Trophoblast cell (in vitro differentiated cells and primary cell): ENCODE measurements at regions not wholly inside any gene's neighbourhood (a gene's known extent, or its start where the extent isn't known, plus 50 kb on each side); places are given as distances from the start of the nearest gene placed in this dataset.

ENCODE experiments used
- DNase-seq, 2 donors: peaks; one replicate each; pipeline ENCODE4 v3.0.0-alpha.2; 2016
- H2AFZ ChIP-seq: 2 replicates; pipeline ENCODE4 v1.6.1; 2013; ENCODE audit warnings: low read length, moderate library complexity, mild to moderate bottlenecking; ENCODE audit not compliant: insufficient read depth, poor library complexity
- H2AK5ac ChIP-seq: 2 replicates; pipeline ENCODE4 v1.6.1; 2013; ENCODE audit warnings: mild to moderate bottlenecking, low read length
- H2BK120ac ChIP-seq: 2 replicates; pipeline ENCODE4 v1.6.1; 2013; ENCODE audit warnings: low read length, mild to moderate bottlenecking, moderate library complexity; ENCODE audit not compliant: insufficient read depth, poor library complexity
- H2BK12ac ChIP-seq: 2 replicates; pipeline ENCODE4 v1.6.1; 2013; ENCODE audit warnings: mild to moderate bottlenecking, low read length, moderate library complexity
- H2BK5ac ChIP-seq: 2 replicates; pipeline ENCODE4 v1.6.1; 2013; ENCODE audit warnings: low read length, low read depth, moderate library complexity, mild to moderate bottlenecking; ENCODE audit not compliant: poor library complexity
- H3K14ac ChIP-seq: 2 replicates; pipeline ENCODE4 v1.6.1; 2013; ENCODE audit warnings: mild to moderate bottlenecking, low read length
- H3K18ac ChIP-seq: 2 replicates; pipeline ENCODE4 v1.6.1; 2013; ENCODE audit warnings: mild to moderate bottlenecking, low read length
- H3K23ac ChIP-seq: 2 replicates; pipeline ENCODE4 v1.6.1; 2013; ENCODE audit warnings: low read length
- H3K27ac ChIP-seq: 2 replicates; pipeline ENCODE4 v1.5.1; 2013; ENCODE audit warnings: low read depth, mild to moderate bottlenecking, inconsistent platforms, low read length, moderate library complexity
- H3K27me3 ChIP-seq: 2 replicates; pipeline ENCODE4 v1.6.1; 2013; ENCODE audit warnings: inconsistent platforms, mild to moderate bottlenecking, low read length, moderate library complexity; ENCODE audit not compliant: insufficient read depth
- H3K36me3 ChIP-seq, 2 experiments: 1 replicate in 1 of 2; 2 replicates in 1 of 2; pipeline ENCODE4 v1.6.1; 2013; ENCODE audit warnings: low read length in 2 of 2, mild to moderate bottlenecking in 2 of 2, moderate library complexity in 1 of 2; ENCODE audit not compliant: insufficient read depth in 2 of 2, control insufficient read depth in 1 of 2
- H3K4ac ChIP-seq: 2 replicates; pipeline ENCODE4 v1.6.1; 2013; ENCODE audit warnings: low read depth, mild to moderate bottlenecking, low read length, moderate library complexity
- H3K4me1 ChIP-seq, 2 experiments: 1 replicate in 1 of 2; 2 replicates in 1 of 2; pipeline ENCODE4 v1.6.1; 2013; ENCODE audit warnings: low read length in 2 of 2, mild to moderate bottlenecking in 2 of 2, moderate library complexity in 1 of 2; ENCODE audit not compliant: insufficient read depth in 2 of 2, control insufficient read depth in 1 of 2
- H3K4me2 ChIP-seq: 2 replicates; pipeline ENCODE4 v1.6.1; 2013; ENCODE audit warnings: inconsistent platforms, mild to moderate bottlenecking, low read length, moderate library complexity
- H3K4me3 ChIP-seq: 2 replicates; pipeline ENCODE4 v1.5.1; 2013; ENCODE audit warnings: mild to moderate bottlenecking, low read depth, low read length, inconsistent platforms
- H3K79me1 ChIP-seq: one replicate; pipeline ENCODE4 v1.6.1; 2013; ENCODE audit warnings: low read length
- H3K79me2 ChIP-seq: 2 replicates; pipeline ENCODE4 v1.6.1; 2013; ENCODE audit warnings: low read length, mild to moderate bottlenecking; ENCODE audit not compliant: control insufficient read depth, insufficient read depth, poor library complexity
- H3K9ac ChIP-seq: 2 replicates; pipeline ENCODE4 v1.6.1; 2013; ENCODE audit warnings: mild to moderate bottlenecking, low read length
- H3K9me3 ChIP-seq: 2 replicates; pipeline ENCODE4 v1.6.1; 2013; ENCODE audit warnings: low read depth, mild to moderate bottlenecking, control low read depth, inconsistent platforms, low read length; ENCODE audit not compliant: insufficient read depth
- H4K12ac ChIP-seq: 2 replicates; pipeline ENCODE4 v1.6.1; 2013; ENCODE audit warnings: low read depth, mild to moderate bottlenecking, low read length, moderate library complexity
- H4K8ac ChIP-seq: 2 replicates; pipeline ENCODE4 v1.6.1; 2013; ENCODE audit warnings: low read depth, mild to moderate bottlenecking, low read length, moderate library complexity
- H4K91ac ChIP-seq: one replicate; pipeline ENCODE4 v1.6.1; 2013; ENCODE audit warnings: low read depth, mild to moderate bottlenecking, low read length, moderate library complexity
- WGBS: extraction: QIAGEN DNeasy Blood & Tissue Kit; methylation state at CpG from one replicate; pipeline ENCODE4 v1.1.7; 2013; ENCODE audit warnings: missing lambda C conversion rate; ENCODE audit not compliant: insufficient read length, insufficient coverage; ENCODE audit errors: extremely low coverage; 5-methylcytosine and 5-hydroxymethylcytosine counted together

DNA sequence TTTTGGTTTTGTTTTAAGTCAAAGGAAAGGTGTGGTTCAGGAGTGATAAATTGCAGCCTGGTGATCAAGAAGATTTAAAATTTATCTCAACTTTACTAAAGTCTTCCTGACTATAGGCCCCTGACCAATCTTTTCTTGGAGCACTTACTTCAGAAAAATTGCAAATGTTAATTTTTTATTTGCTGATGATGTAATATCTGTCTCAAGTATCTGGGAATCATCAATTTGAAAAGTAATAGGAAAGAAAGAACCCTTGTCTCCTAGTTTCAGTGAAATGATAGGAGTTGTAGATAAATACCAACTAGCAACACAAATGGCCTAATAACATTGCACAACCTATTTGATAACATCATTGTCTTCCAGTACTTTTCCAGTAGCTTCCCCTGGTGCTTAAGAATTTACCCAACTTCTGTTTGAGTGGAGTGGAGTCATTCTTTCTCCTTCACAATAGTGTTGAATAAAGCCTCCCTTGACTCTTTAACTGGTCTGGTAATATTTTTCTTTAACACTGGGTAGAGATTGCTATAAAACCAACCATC is 648.3 kb upstream of the ADGRB3 start:
- Histone ChIP-seq H2BK120ac (no peak overlapping the region), H2BK5ac (no peak overlapping the region), H3K23ac (no peak overlapping the region), H4K8ac (no peak overlapping the region), H3K27ac (no peak overlapping the region), H3K4me2 (no peak overlapping the region), H4K91ac (no peak overlapping the region), H3K4me3 (no peak overlapping the region), H3K4me1 (no peaks in the 10 kb centered on the region), H2AK5ac (no peak overlapping the region), H3K27me3 (no peaks in the 10 kb centered on the region), H3K9me3 (no peaks in the 10 kb centered on the region), H3K79me2 (no peaks in the 10 kb centered on the region), H2BK12ac (no peak overlapping the region), H3K4ac (no peak overlapping the region), H2AFZ (no peak overlapping the region), H4K12ac (no peak overlapping the region), H3K79me1 (no peaks in the 10 kb centered on the region), H3K14ac (no peak overlapping the region), H3K9ac (no peak overlapping the region), H3K18ac (no peak overlapping the region), H3K36me3 (no peaks in the 10 kb centered on the region)
- DNase-seq = no peak

DNA sequence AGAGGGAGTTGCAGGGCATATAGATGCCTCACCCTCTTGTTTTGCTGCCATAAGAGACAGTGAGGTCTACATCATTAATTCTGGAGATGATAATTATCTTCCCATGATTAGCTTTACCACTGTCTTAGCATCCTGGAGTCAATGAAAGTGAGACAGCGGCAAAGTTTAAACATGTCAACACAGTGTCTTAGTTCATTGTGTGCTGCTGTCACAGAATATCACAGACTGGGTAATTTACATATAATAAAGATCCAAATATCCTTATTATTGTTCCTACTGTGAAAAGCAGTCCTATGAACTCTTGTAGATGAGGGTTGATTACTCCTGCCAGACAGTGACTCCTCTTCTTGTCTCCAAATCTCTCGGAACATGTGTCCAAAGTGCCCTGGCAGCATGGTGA is 658.6 kb upstream of the ADGRB3 start:
- H3K4ac ChIP-seq = no peak overlapping the region
- no peak overlapping the region for H3K4me3 ChIP-seq
- no peak overlapping the region for H3K14ac ChIP-seq
- H3K79me1 ChIP-seq = no peaks in the 10 kb centered on the region
- H3K36me3 ChIP-seq = no peaks in the 10 kb centered on the region
- H3K4me1 ChIP-seq = no peaks in the 10 kb centered on the region
- H3K27ac ChIP-seq = no peak overlapping the region
- no peaks in the 10 kb centered on the region for H3K27me3 ChIP-seq
- no peak overlapping the region for H2AFZ ChIP-seq
- no peak overlapping the region for H2AK5ac ChIP-seq
- H3K18ac ChIP-seq = no peak overlapping the region
- no peaks in the 10 kb centered on the region for H3K9me3 ChIP-seq
- H3K23ac ChIP-seq = no peak overlapping the region
- H2BK5ac ChIP-seq = no peak overlapping the region
- no peak overlapping the region for H2BK12ac ChIP-seq
- no peak overlapping the region for H4K91ac ChIP-seq
- no peak overlapping the region for H4K8ac ChIP-seq
- whole genome bisulfite sequencing = no CpG with 5 or more reads among the region's 2 CpGs
- no peak for DNase-seq
- H4K12ac ChIP-seq = no peak overlapping the region
- no peak overlapping the region for H3K4me2 ChIP-seq
- no peaks in the 10 kb centered on the region for H3K79me2 ChIP-seq
- H2BK120ac ChIP-seq = no peak overlapping the region
- H3K9ac ChIP-seq = no peak overlapping the region

DNA sequence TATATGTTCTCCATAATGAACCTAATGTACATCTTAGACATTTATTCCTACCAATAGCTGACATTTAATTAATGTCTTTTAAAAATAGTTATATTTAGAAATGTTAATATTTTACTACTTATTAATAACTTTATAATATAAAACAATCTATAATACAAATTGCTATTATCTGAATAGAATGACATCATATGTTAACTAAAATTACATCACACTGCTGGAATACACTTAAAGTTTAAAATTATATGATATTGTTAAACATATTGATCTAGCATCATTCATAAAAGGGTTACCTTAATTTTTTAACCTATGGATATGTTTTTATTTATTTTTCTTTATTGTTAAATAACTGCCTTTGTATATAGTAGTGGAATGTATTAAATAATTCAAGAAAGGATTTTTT is 660.2 kb upstream of the ADGRB3 start:
- Histone ChIP-seq H2AFZ (no peak overlapping the region), H4K91ac (no peak overlapping the region), H4K12ac (no peak overlapping the region), H3K18ac (no peak overlapping the region), H3K79me1 (no peaks in the 10 kb centered on the region), H3K4me1 (no peaks in the 10 kb centered on the region), H3K9me3 (no peaks in the 10 kb centered on the region), H3K4me2 (no peak overlapping the region), H2BK5ac (no peak overlapping the region), H4K8ac (no peak overlapping the region), H3K4ac (no peak overlapping the region), H3K27ac (no peak overlapping the region), H3K14ac (no peak overlapping the region), H3K27me3 (no peaks in the 10 kb centered on the region), H2BK120ac (no peak overlapping the region), H3K9ac (no peak overlapping the region), H3K23ac (no peak overlapping the region), H3K79me2 (no peaks in the 10 kb centered on the region), H3K36me3 (no peaks in the 10 kb centered on the region), H2BK12ac (no peak overlapping the region), H2AK5ac (no peak overlapping the region), H3K4me3 (no peak overlapping the region)
- DNase-seq = no peak

DNA sequence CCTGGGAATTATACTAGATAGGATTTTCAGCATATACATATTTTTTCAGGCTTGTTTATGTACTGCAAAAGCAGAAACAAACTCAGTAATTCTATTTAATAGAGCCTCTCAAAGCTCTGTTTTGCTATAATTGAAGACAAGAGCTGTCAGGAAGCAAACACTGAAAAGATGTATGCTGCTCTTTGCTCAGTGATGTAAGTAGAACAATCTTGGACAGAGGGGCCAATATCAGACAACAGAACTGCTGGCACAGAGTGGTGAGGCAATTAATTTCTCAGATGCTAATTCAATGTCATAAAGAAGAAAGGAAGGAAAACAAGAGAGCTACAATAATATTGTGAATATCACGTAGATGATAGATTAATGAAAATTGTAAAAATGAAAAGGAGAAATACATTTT is 663.3 kb upstream of the ADGRB3 start:
- Histone ChIP-seq H4K8ac (no peak overlapping the region), H2AFZ (no peak overlapping the region), H2BK5ac (no peak overlapping the region), H3K27ac (no peak overlapping the region), H3K4me3 (no peak overlapping the region), H4K91ac (no peak overlapping the region), H3K4me1 (no peaks in the 10 kb centered on the region), H3K36me3 (no peaks in the 10 kb centered on the region), H2AK5ac (no peak overlapping the region), H3K9ac (no peak overlapping the region), H3K27me3 (no peaks in the 10 kb centered on the region), H3K4ac (no peak overlapping the region), H2BK120ac (no peak overlapping the region), H3K79me2 (no peaks in the 10 kb centered on the region), H4K12ac (no peak overlapping the region), H2BK12ac (no peak overlapping the region), H3K14ac (no peak overlapping the region), H3K9me3 (no peaks in the 10 kb centered on the region), H3K18ac (no peak overlapping the region), H3K23ac (no peak overlapping the region), H3K4me2 (no peak overlapping the region), H3K79me1 (no peaks in the 10 kb centered on the region)
- DNase-seq = no peak
- WGBS = no CpG with 5 or more reads among the region's 1 CpG
